Activated T-helper 1 cell treated with anti-CD3 and anti-CD28 coated beads, Interleukin-12 subunit alpha, Interleukin-12 subunit beta, Interleukin-2, Interleukin-4 antibody, amounts not matched to agents 30 ng/mL and 10 ng/mL and 1 ng/mL, durations not matched to agents 14 hours and 24 hours and 36 hours (primary cell): ENCODE measurements at regions not wholly inside any gene's neighbourhood (a gene's known extent, or its start where the extent isn't known, plus 50 kb on each side); places are given as distances from the start of the nearest gene placed in this dataset.

Experiments used
- DNase-seq: peaks from one replicate; pipeline ENCODE4 v3.0.0; 2021; ENCODE audit warnings: low spot score
- H3K27ac Mint-ChIP-seq: one replicate; pipeline ENCODE4 v1.8.0; 2021; ENCODE audit warnings: mild to moderate bottlenecking, mixed read lengths
- H3K27me3 Mint-ChIP-seq: one replicate; pipeline ENCODE4 v1.8.0; 2022; ENCODE audit warnings: mild to moderate bottlenecking, moderate library complexity, mixed read lengths; ENCODE audit not compliant: insufficient read depth
- H3K36me3 Mint-ChIP-seq: one replicate; pipeline ENCODE4 v1.8.0; 2021; ENCODE audit warnings: low read depth, mixed read lengths
- H3K4me1 Mint-ChIP-seq: one replicate; pipeline ENCODE4 v1.8.0; 2021; ENCODE audit warnings: low read depth, mixed read lengths
- H3K4me3 Mint-ChIP-seq: one replicate; pipeline ENCODE4 v1.8.0; 2021; ENCODE audit warnings: mild to moderate bottlenecking, moderate library complexity, mixed read lengths
- H3K9me3 Mint-ChIP-seq: one replicate; pipeline ENCODE4 v1.8.0; 2021; ENCODE audit warnings: mixed read lengths
- intact Hi-C: fragments of 100-400 bp; cut with micrococcal nuclease; formaldehyde crosslinking; loops from one replicate; pipeline ENCODE4 v1.15.1; 2024

DNA sequence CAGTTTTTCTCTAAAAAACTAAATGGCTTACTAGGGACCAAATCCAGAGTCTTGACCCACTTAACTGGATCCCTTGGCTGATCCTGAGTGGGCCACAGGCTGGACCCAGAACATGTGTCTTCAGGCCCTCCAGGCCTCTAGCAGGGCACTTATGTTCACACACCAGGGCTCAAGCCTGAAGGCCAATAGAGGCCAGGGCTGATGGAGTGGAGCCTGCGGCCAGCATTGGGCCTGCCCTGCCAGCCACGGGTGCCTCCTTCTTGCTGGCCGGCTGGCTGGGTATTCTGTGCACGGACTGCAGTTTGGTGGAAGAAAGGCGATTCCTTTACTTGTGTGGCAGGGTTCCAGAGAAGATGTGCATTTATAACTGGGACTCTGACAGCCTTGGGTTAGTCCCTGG lies 103.0 kb upstream of the ZNF32 start:
- H3K27ac Mint-ChIP-seq, result no peak overlapping the region
- no peaks in the 10 kb centered on the region for H3K36me3 Mint-ChIP-seq
- no peaks in the 10 kb centered on the region for H3K4me1 Mint-ChIP-seq
- H3K4me3 Mint-ChIP-seq, result no peak overlapping the region
- no peak for DNase-seq
- H3K27me3 Mint-ChIP-seq, result peaks cover 3% of the 10 kb centered on the region
- intact Hi-C loops, result no loop called here
- no peaks in the 10 kb centered on the region for H3K9me3 Mint-ChIP-seq

DNA sequence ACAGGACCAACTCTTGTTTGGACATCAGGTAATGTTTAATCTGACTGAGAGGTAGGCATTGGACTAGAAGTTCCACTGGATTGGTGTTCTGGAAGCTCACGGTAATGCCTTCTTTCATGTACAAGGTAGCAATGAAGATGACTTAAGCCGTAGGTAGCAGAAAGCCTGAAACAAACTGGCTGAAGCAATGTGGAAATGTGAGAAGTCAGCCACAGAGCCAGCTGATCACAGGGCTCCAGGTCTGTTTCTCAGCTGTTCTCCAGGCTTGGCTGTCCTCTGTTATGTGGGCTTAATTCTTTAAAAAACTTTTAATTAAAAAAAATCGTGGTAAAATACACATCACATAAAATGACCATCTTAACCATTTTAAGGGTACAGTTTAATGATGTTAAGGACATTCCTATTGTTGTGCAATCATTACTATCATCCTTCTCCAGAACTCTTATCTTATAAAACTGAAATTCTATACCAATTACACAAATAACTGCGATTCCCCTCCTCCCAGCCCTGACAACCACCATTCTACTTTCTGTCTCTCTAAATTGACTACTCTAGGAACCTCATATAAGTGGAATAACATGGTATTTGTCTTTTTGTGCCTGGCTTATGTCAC lies 101.4 kb upstream of the ZNF32 start:
- Mint-ChIP-seq H3K27ac (no peak overlapping the region), H3K4me3 (no peak overlapping the region), H3K27me3 (peaks cover 3% of the 10 kb centered on the region), H3K36me3 (no peaks in the 10 kb centered on the region), H3K4me1 (no peaks in the 10 kb centered on the region), H3K9me3 (no peaks in the 10 kb centered on the region)
- no peak for DNase-seq
- intact Hi-C loops, result no loop called here

DNA sequence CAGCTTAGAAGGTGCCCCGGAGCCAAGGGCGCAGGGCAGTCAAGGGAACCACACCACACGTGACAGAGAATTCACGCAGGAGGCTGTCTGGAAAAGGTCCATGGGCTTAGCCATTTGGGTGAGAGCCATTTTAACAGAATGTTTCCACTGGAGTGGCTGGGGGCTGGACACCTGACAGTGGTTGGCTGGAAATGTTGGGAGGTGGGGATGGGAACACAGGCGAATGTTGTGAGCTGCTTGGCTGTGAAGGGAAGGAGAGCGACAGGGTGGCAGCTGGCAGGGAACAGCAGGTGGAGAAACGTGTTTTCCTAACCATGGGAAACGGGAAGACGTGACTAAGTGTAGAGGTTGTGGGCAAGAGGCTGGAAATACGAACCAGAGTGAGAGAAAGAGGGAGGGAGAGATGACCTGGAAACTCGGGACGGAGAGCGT lies 100.5 kb upstream of the ZNF32 start:
- H3K4me1 Mint-ChIP-seq, result no peaks in the 10 kb centered on the region
- H3K36me3 Mint-ChIP-seq, result no peaks in the 10 kb centered on the region
- peaks cover 3% of the 10 kb centered on the region for H3K27me3 Mint-ChIP-seq
- no peak for DNase-seq
- intact Hi-C loops, result no loop called here
- no peaks in the 10 kb centered on the region for H3K9me3 Mint-ChIP-seq
- no peak overlapping the region for H3K27ac Mint-ChIP-seq
- H3K4me3 Mint-ChIP-seq, result no peak overlapping the region

DNA sequence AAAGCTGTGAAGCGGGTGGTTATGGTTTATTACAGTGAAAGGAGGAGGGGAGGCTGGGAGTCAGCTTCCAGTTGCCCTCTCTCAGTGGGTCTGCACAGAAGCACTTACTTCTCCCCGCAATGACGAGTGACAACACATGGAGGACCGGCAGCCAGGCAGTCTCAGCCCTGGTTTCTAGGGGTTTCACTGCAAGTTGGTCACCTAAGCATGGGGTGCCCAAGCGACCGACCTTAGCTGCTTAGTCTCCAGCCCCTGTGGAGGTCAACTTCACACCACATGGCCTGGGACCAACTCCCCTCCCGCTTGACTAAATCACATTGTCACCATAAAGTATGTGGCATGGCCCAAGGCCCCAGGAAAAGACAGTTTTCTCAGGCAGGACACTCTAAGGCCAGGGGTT lies 99.9 kb upstream of the ZNF32 start:
- Mint-ChIP-seq H3K9me3 (no peaks in the 10 kb centered on the region), H3K27ac (no peak overlapping the region), H3K36me3 (no peaks in the 10 kb centered on the region), H3K4me3 (no peak overlapping the region), H3K27me3 (peaks cover 3% of the 10 kb centered on the region), H3K4me1 (no peaks in the 10 kb centered on the region)
- intact Hi-C loops, result no loop called here
- no peak for DNase-seq

DNA sequence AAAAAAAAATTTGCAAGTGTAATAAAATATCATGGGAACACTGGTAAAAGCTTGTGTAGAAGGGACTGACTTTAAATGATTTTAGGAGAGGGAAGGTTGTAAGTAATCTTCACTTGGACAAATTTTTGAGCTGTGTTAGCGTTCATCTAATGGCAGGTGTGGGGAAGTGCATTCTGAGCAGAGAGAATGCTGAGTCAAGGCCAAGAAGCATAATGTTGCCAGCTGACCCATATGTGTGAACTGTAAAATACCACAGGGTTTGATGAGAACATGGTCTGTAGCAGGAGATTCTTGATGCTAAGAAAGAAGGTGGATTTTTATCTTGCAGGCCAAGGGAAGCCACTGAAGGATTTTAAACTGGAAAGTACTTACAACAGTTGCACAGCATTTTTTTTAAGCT lies 98.2 kb upstream of the ZNF32 start:
- H3K4me3 Mint-ChIP-seq, result no peak overlapping the region
- H3K4me1 Mint-ChIP-seq, result no peaks in the 10 kb centered on the region
- H3K36me3 Mint-ChIP-seq, result no peaks in the 10 kb centered on the region
- no peak for DNase-seq
- H3K9me3 Mint-ChIP-seq, result no peaks in the 10 kb centered on the region
- intact Hi-C loops, result no loop called here
- H3K27ac Mint-ChIP-seq, result no peak overlapping the region
- peaks cover 5% of the 10 kb centered on the region for H3K27me3 Mint-ChIP-seq

DNA sequence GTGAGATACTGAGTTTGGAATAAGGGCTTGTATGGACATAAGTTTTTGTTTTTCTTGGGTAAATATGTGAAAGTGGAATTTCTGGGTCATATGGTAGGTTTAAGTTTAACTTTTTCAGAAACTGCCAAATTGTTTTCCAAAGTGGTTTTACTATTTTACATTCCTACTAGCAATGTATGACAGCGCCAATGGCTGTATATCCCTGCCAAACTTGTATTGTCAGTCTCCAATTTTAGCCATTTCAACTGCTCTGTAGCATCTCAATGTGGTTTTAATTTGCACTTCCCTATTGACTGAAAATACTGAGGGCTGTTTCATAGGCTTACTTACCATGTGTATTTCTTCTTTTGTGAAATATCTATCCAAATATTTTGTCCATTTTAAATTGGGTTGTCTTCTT lies 90.5 kb upstream of the ZNF32 start:
- intact Hi-C loops, result no loop called here
- Mint-ChIP-seq H3K27ac (no peak overlapping the region), H3K27me3 (peaks cover 13% of the 10 kb centered on the region), H3K4me1 (no peaks in the 10 kb centered on the region), H3K36me3 (no peaks in the 10 kb centered on the region), H3K4me3 (no peak overlapping the region), H3K9me3 (no peaks in the 10 kb centered on the region)
- DNase-seq, result no peak

DNA sequence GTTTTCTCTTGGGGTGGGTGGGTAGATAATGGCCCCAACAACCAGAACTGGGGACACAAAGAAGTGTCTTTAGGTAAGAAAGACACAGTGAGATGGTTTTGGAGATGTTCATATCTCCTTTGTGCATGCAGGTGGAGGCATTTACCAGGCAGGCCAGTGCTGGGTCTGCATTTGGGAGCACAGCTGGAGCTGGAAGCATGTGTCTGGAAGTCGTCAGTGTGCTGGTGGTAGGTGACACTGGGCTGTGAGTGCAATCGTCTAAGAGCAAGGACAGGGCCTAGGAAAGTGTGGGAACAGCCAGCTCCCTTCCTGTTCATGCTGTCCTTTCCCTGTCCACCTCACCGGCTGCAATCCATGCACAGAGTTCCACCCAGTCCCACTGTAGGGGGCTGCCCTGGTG lies 88.3 kb upstream of the ZNF32 start:
- Mint-ChIP-seq H3K36me3 (no peaks in the 10 kb centered on the region), H3K4me1 (no peaks in the 10 kb centered on the region), H3K4me3 (no peak overlapping the region), H3K27me3 (peaks cover 14% of the 10 kb centered on the region), H3K9me3 (peaks cover 3% of the 10 kb centered on the region), H3K27ac (no peak overlapping the region)
- DNase-seq, result no peak
- intact Hi-C loops, result no loop called here

DNA sequence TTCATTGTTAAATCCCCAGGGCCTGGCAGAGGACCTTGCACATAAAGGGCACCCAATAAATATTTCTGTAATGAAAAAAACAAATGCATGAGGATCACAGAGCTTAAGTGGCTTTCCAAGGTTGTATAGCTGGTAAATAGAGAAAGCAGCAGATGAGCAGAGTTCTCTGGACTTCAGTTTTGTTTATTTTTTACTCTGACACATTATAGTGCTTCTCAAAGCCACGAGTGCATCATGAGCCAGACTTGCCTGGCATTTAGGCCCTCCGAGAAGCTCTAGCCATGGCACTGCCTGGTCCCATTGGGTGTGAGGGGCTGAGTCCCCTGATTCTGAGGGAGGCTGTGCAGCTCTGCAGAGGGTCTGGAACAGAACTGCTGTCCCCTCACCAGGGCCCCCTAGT lies 87.2 kb upstream of the ZNF32 start:
- intact Hi-C loops, result no loop called here
- Mint-ChIP-seq H3K27ac (no peak overlapping the region), H3K4me3 (no peak overlapping the region), H3K9me3 (peaks cover 4% of the 10 kb centered on the region), H3K4me1 (no peaks in the 10 kb centered on the region), H3K27me3 (peaks cover 14% of the 10 kb centered on the region), H3K36me3 (no peaks in the 10 kb centered on the region)
- no peak for DNase-seq

DNA sequence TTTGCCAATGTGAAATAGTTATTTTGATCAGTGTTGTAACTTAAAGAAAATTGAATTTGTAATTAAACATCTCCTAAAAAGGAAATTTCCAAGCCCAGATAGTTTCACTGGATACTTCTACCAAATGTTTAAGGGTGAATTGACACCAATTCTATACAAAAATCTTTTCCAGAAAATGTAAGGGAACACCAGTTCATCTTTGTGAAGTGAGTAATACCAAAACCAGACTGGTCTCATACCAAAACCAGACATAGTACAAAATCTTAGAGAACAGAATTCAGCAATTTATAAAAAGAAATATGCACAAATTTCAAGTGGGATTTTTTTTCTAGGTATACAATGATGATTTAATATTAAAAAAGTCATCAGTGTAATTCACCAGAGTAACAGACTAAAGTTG lies 86.0 kb upstream of the ZNF32 start:
- Mint-ChIP-seq H3K4me3 (no peak overlapping the region), H3K27ac (no peak overlapping the region), H3K36me3 (no peaks in the 10 kb centered on the region)

DNA sequence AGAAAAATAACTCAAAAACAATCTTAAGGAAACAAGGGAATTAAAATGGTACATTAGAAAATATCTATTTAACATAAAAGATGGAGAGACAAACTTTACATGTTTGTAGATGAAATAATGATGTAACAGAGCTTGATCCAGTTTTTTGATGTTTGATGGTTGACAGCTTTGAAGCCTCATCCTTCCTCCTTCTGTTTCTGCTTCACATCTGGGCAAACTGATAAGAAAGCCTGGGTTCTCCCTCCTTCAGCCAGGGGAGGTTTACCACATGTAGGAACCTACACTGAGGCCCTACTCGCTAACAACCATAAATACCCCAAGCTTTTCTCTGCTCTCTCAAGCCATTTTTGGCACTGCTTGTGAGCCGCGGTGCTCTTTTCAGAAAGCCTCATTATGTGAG lies 82.8 kb upstream of the ZNF32 start:
- Mint-ChIP-seq H3K36me3 (no peaks in the 10 kb centered on the region), H3K27ac (no peak overlapping the region), H3K9me3 (peaks cover 29% of the 10 kb centered on the region), H3K4me3 (no peak overlapping the region), H3K4me1 (no peaks in the 10 kb centered on the region), H3K27me3 (peaks cover 5% of the 10 kb centered on the region)
- intact Hi-C loops, result no loop called here
- DNase-seq, result no peak

More for the DNA sequence above, 86.0 kb upstream of the ZNF32 start:
- no peak for DNase-seq
- no peaks in the 10 kb centered on the region for H3K4me1 Mint-ChIP-seq
- peaks cover 11% of the 10 kb centered on the region for H3K27me3 Mint-ChIP-seq
- intact Hi-C loops, result no loop called here
- H3K9me3 Mint-ChIP-seq, result peaks cover 11% of the 10 kb centered on the region

DNA sequence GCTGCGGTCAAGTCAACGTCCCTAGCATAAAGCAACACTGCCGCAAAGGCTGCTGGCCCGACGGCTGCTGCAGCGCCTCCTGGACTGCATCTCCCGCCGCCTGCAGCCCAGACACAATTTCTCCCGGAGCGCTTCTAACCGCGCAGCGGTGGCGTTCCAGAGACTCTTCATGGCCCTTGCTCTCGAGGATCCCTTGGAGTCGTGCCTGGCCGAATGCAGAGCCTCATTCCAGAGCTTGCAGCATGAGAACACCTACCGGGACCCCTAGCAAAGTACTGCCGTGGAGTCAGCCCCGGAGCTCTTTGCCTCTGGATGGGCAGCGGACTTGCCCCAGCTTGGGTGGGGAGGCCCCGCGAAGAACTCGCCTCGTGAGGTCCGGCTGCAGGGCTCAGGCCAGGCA lies 79.7 kb upstream of the ZNF32 start:
- Mint-ChIP-seq H3K9me3 (peaks cover 29% of the 10 kb centered on the region), H3K27ac (no peak overlapping the region), H3K4me1 (no peaks in the 10 kb centered on the region), H3K27me3 (peaks cover 3% of the 10 kb centered on the region), H3K36me3 (no peaks in the 10 kb centered on the region), H3K4me3 (no peak overlapping the region)
- intact Hi-C loops, result no loop called here
- DNase-seq, result no peak

DNA sequence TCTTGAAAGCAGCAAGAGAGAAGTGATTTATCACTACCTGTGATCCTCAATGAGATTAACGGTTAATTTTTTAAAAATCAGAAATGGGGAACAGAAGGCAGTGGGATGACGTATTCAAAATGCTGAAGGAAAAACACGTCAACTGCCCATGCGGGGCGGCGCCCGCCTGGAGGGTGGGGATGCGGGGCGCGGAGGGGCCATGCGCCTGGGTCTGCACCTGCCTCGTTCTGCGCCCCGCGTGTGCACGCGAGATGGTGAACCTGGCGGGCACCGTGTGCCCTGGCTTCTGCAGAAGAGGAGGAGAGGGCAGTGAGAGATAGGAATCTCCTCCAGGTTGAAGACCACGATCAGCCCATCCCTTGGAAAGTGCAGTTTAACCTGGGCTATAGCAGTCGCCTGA lies 79.3 kb upstream of the ZNF32 start:
- intact Hi-C loops, result no loop called here
- Mint-ChIP-seq H3K36me3 (no peaks in the 10 kb centered on the region), H3K4me1 (no peaks in the 10 kb centered on the region), H3K4me3 (no peak overlapping the region), H3K27ac (no peak overlapping the region), H3K27me3 (peaks cover 7% of the 10 kb centered on the region), H3K9me3 (peaks cover 29% of the 10 kb centered on the region)
- DNase-seq, result no peak

DNA sequence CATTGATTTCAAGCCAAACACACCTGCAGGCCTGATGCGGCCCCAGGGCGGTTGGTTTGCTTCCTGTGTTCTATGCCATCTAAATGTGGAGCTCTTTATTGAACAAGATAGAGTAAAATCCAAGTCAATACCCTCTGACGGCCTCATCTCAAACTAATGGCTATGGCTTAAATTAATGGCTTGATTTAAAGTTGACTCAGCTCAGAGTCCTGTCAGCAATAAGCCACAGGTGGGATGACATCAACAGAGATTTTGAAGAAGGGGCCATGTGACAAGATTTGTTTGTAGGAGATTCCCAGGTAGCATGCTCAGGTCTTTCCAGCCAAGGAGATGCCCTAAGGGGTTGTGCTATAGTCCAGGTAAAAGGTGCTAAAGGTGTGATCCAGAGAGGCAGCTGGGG lies 66.7 kb upstream of the ZNF32 start:
- no peaks in the 10 kb centered on the region for H3K36me3 Mint-ChIP-seq
- DNase-seq, result no peak
- H3K9me3 Mint-ChIP-seq, result no peaks in the 10 kb centered on the region
- no peak overlapping the region for H3K27ac Mint-ChIP-seq
- no peaks in the 10 kb centered on the region for H3K4me1 Mint-ChIP-seq
- intact Hi-C loops, result no loop called here
- peaks cover 5% of the 10 kb centered on the region for H3K27me3 Mint-ChIP-seq
- H3K4me3 Mint-ChIP-seq, result no peak overlapping the region

DNA sequence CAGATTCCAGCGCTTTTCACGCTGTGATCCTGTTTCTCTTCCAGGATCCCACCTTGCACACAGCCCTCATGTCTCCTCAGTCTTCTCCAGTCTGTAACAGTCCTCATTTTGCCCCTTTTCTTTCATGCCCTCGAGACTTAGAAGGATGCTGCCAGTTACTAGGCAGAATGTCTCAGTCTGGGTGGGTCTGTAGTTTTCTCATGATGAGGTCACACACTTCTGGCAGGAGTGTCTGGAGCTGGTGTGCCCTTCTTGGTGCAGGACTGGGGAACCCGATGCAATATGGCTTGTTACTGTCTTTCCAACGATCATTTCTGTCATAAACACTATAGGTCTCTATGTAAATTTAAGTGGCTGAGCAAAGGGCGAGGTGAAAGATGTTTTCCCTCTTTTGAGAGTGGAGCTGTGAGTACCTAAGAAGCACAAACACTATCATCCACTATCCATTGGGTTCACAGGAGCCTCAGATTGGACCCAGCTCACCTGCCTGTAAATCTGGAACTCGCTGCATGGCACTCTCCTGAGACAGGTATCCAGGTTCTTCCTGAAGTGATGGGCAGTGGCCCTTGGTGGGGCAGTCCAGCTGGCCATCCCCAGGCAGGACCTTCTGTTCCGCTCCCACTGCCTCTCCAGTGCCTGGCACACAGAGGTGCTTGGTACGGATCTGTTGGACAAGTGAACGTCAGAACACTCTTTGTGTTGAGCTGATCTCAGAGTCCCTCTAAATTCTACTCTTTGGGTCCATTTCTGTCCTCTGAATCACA lies 64.3 kb upstream of the ZNF32 start:
- Mint-ChIP-seq H3K4me1 (no peaks in the 10 kb centered on the region), H3K27ac (no peak overlapping the region), H3K27me3 (peaks cover 2% of the 10 kb centered on the region), H3K4me3 (no peak overlapping the region), H3K9me3 (no peaks in the 10 kb centered on the region), H3K36me3 (no peaks in the 10 kb centered on the region)
- DNase-seq, result no peak
- intact Hi-C loops, result no loop called here
